ENCODE measurements at regions not wholly inside any gene's neighbourhood (a gene's known extent, or its start where the extent isn't known, plus 50 kb on each side); places are given as distances from the start of the nearest gene placed in this dataset.
"Not testable (repeated sequence)": the region's sequence is repeated elsewhere in the genome, so short reads cannot be mapped to it uniquely, and the experiment has no call there.

- Histone ChIP-seq H3K27me3 (ENCODE audit: insufficient read depth, low read depth) (no peaks in the 10 kb centered on the region), H3K9ac (no peak overlapping the region), H3K4me3 (IDR thresholded peaks at IDR 0.05; ENCODE audit: insufficient read depth, low read depth, low read length) (no peak overlapping the region), H3K4me2 (no peak overlapping the region), H3K36me3 (ENCODE audit: insufficient read depth) (no peaks in the 10 kb centered on the region), H2AFZ (ENCODE audit: low read depth) (no peak overlapping the region), H3K4me1 (ENCODE audit: low read depth, poor library complexity, severe bottlenecking) (peaks cover 8% of the 10 kb centered on the region), H4K20me1 (ENCODE audit: insufficient read depth) (no peaks in the 10 kb centered on the region), H3K27ac (no peak overlapping the region), H3K79me2 (ENCODE audit: insufficient read depth, low read depth) (no peaks in the 10 kb centered on the region)
- TF ChIP-seq, protein P1, sequence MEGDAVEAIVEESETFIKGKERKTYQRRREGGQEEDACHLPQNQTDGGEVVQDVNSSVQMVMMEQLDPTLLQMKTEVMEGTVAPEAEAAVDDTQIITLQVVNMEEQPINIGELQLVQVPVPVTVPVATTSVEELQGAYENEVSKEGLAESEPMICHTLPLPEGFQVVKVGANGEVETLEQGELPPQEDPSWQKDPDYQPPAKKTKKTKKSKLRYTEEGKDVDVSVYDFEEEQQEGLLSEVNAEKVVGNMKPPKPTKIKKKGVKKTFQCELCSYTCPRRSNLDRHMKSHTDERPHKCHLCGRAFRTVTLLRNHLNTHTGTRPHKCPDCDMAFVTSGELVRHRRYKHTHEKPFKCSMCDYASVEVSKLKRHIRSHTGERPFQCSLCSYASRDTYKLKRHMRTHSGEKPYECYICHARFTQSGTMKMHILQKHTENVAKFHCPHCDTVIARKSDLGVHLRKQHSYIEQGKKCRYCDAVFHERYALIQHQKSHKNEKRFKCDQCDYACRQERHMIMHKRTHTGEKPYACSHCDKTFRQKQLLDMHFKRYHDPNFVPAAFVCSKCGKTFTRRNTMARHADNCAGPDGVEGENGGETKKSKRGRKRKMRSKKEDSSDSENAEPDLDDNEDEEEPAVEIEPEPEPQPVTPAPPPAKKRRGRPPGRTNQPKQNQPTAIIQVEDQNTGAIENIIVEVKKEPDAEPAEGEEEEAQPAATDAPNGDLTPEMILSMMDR (conservative IDR thresholded peaks at IDR 0.05; ENCODE audit: low read depth, low read length): no peak
Measured at GRCh38 chr18:66867653-66868052, 263.8 kb upstream of the CDH19 start.

DNA sequence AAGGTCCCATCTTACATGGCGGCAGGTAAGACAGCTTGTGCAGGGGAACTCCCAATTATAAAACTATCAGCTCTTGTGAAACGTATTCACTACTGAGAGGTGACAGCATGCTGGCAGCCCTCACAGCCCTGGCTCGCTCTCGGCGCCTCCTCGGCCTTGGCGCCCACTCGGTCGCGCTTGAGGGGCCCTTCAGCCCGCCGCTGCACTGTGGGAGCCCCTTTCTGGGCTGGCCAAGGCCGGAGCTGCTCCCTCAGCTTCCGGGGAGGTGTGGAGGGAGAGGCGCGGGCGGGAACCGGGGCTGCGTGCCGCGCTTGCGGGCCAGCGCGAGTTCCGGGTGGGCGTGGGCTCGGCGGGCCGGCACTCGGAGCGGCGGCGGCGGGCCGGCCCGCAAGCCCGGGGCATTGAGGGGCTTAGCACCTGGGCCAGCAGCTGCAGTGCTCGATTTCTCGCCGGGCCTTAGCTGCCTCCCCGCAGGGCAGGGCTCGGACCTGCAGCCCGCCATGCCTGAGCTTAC, 262.6 kb upstream of the CDH19 start:
- H3K4me3 ChIP-seq (IDR thresholded peaks at IDR 0.05; ENCODE audit: insufficient read depth, low read depth, low read length); H3K4me1 ChIP-seq (ENCODE audit: low read depth, poor library complexity, severe bottlenecking); H3K27me3 ChIP-seq (ENCODE audit: insufficient read depth, low read depth); H3K36me3 ChIP-seq (ENCODE audit: insufficient read depth); H3K9ac ChIP-seq; H4K20me1 ChIP-seq (ENCODE audit: insufficient read depth); H2AFZ ChIP-seq (ENCODE audit: low read depth); H3K27ac ChIP-seq; H3K79me2 ChIP-seq (ENCODE audit: insufficient read depth, low read depth); H3K4me2 ChIP-seq: not testable (repeated sequence)

DNA sequence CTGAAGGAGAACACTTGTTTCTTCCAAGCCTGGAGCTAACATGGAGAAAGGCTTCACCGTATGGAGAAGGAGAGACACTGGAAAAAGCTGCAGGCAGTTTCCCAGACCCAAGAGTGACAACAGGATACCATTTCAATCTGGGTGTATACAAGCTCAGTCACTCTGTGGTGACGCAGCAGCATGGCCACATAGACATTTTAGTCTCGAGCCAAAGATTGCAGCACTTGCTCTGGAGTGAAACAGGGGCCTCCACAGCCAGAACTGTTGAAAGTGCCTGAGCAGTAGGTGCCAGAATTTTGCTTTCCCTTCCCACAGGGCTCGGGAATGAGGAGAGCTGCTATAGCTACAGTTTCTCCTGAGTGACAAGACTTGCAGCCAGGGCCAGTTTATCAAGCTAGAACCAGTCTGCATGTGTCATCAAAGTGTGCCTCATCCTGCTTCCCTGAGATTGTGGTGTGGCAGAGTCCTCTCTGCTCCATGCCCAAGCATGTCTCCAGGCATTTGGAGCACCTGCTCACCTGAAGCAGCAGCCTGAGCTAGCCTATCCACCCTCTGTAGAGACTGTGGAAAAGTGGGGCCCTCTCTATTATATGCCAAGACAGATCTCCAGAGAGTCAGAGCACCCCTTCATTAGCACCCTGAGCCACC, 234.6 kb upstream of the CDH19 start:
- Histone ChIP-seq H3K27me3 (ENCODE audit: insufficient read depth, low read depth) (no peaks in the 10 kb centered on the region), H3K4me2 (no peak overlapping the region), H3K4me1 (ENCODE audit: low read depth, poor library complexity, severe bottlenecking) (no peaks in the 10 kb centered on the region), H3K79me2 (ENCODE audit: insufficient read depth, low read depth) (no peaks in the 10 kb centered on the region), H3K9ac (no peak overlapping the region), H3K36me3 (ENCODE audit: insufficient read depth) (no peaks in the 10 kb centered on the region), H4K20me1 (ENCODE audit: insufficient read depth) (no peaks in the 10 kb centered on the region), H2AFZ (ENCODE audit: low read depth) (no peak overlapping the region), H3K4me3 (IDR thresholded peaks at IDR 0.05; ENCODE audit: insufficient read depth, low read depth, low read length) (no peak overlapping the region), H3K27ac (no peak overlapping the region)
- TF ChIP-seq, protein P1 (conservative IDR thresholded peaks at IDR 0.05; ENCODE audit: low read depth, low read length): no peak

DNA sequence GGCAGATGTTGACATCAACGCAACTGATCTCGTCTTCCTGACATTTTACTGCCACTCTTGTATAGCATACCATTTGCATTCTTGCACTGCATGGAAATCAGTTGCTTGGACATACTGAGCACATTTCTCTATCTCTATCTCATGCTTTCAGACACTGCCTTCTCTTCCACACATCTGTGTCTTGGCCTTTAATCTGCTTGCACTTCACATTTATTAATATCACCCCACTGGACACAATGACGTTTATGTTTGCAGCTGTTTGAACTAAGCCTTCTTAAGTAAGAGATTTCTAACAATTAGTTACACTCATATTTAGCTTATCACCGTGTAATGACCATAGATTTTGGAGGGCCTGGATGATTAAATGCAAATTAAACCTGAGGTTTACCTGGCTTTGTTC, 229.8 kb upstream of the CDH19 start:
- TF ChIP-seq, protein P1 (conservative IDR thresholded peaks at IDR 0.05; ENCODE audit: low read depth, low read length): no peak
- no peaks in the 10 kb centered on the region for H4K20me1 ChIP-seq (ENCODE audit: insufficient read depth)
- no peaks in the 10 kb centered on the region for H3K79me2 ChIP-seq (ENCODE audit: insufficient read depth, low read depth)
- no peaks in the 10 kb centered on the region for H3K36me3 ChIP-seq (ENCODE audit: insufficient read depth)
- H3K27ac ChIP-seq: no peak overlapping the region
- H3K4me3 ChIP-seq (IDR thresholded peaks at IDR 0.05; ENCODE audit: insufficient read depth, low read depth, low read length): no peak overlapping the region
- no peak overlapping the region for H3K4me2 ChIP-seq
- no peaks in the 10 kb centered on the region for H3K4me1 ChIP-seq (ENCODE audit: low read depth, poor library complexity, severe bottlenecking)
- H2AFZ ChIP-seq (ENCODE audit: low read depth): no peak overlapping the region
- H3K27me3 ChIP-seq (ENCODE audit: insufficient read depth, low read depth): no peaks in the 10 kb centered on the region
- no peak overlapping the region for H3K9ac ChIP-seq

GRCh38 chr18:66826211-66826610, 222.3 kb upstream of the CDH19 start:
- Histone ChIP-seq H3K4me3 (IDR thresholded peaks at IDR 0.05; ENCODE audit: insufficient read depth, low read depth, low read length) (no peak overlapping the region), H3K4me1 (ENCODE audit: low read depth, poor library complexity, severe bottlenecking) (no peaks in the 10 kb centered on the region), H2AFZ (ENCODE audit: low read depth) (no peak overlapping the region), H3K79me2 (ENCODE audit: insufficient read depth, low read depth) (no peaks in the 10 kb centered on the region), H3K27me3 (ENCODE audit: insufficient read depth, low read depth) (no peaks in the 10 kb centered on the region), H3K27ac (no peak overlapping the region), H3K9ac (no peak overlapping the region), H3K4me2 (no peak overlapping the region), H4K20me1 (ENCODE audit: insufficient read depth) (no peaks in the 10 kb centered on the region), H3K36me3 (ENCODE audit: insufficient read depth) (no peaks in the 10 kb centered on the region)
- TF ChIP-seq, protein P1 (conservative IDR thresholded peaks at IDR 0.05; ENCODE audit: low read depth, low read length): no peak
